GM04504 (cell line): ENCODE measurements at regions not wholly inside any gene's neighbourhood (a gene's known extent, or its start where the extent isn't known, plus 50 kb on each side); places are given as distances from the start of the nearest gene placed in this dataset.
"Not testable (repeated sequence)": the region's sequence is repeated elsewhere in the genome, so short reads cannot be mapped to it uniquely, and the experiment has no call there.

Experiments used
- DNase-seq: peaks from one replicate; pipeline ENCODE4 v3.0.0-alpha.2; 2012; ENCODE audit warnings: low read depth

GRCh38 chr11:3444420-3444744 lies 65.4 kb upstream of the ZNF195 start:
- not testable (repeated sequence) for DNase-seq

GRCh38 chr11:3443700-3444419 lies 64.9 kb upstream of the ZNF195 start:
- DNase-seq, result not testable (repeated sequence)

- DNase-seq, result not testable (repeated sequence)
Observed at GRCh38 chr11:3437441-3437840, 58.5 kb upstream of the ZNF195 start.

- no peak for DNase-seq
Observed at GRCh38 chr11:3434976-3435375, 56.0 kb upstream of the ZNF195 start.

- not testable (repeated sequence) for DNase-seq
Observed at GRCh38 chr11:3429191-3429590, 50.2 kb upstream of the ZNF195 start.
